OCI-LY7 (cell line): ENCODE measurements at regions not wholly inside any gene's neighbourhood (a gene's known extent, or its start where the extent isn't known, plus 50 kb on each side); places are given as distances from the start of the nearest gene placed in this dataset.

ENCODE experiments used
- BruUV-seq: library from RNA; stranded (reverse); fragments of 400-500 nt; replicated peaks from 2 replicates; lab custom pipeline; 2021; lab: Mats Ljungman, UMichigan
- CTCF ChIA-PET: fragments of 300-600 bp; sonication (Branson Sonifier 250); formaldehyde crosslinking; loops from one replicate; lab custom pipeline; 2022; ENCODE audit warnings: antibody characterized with exemption; ENCODE audit not compliant: unreplicated experiment; lab: Charles Lee
- POLR2A ChIA-PET: fragments of 300-600 bp; sonication (Branson Sonifier 250); formaldehyde crosslinking; loops from one replicate; lab custom pipeline; 2022; ENCODE audit warnings: antibody characterized with exemption; lab: Charles Lee
- DNase-seq: peaks from one replicate; pipeline ENCODE4 v3.0.0-alpha.2; 2015; ENCODE audit warnings: low spot score
- H2AFZ ChIP-seq: fragments of 200-600 bp; sonication (generic), shearing (Covaris generic); 2 replicates; pipeline ENCODE4 v1.6.1; 2014; ENCODE audit warnings: mild to moderate bottlenecking, antibody characterized with exemption, low read length, moderate library complexity
- H3K27ac ChIP-seq: fragments of 200-600 bp; sonication (generic); 2 replicates; pipeline ENCODE4 v1.5.1; 2014; ENCODE audit warnings: mixed run types, low read depth, mild to moderate bottlenecking, moderate library complexity, low read length, inconsistent platforms; ENCODE audit not compliant: poor library complexity, severe bottlenecking
- H3K36me3 ChIP-seq: fragments of 200-600 bp; sonication (generic); 2 replicates; pipeline ENCODE4 v1.6.1; 2014; ENCODE audit warnings: mild to moderate bottlenecking, antibody characterized with exemption, low read length, moderate library complexity, mixed read lengths; ENCODE audit not compliant: insufficient read depth
- H3K4me1 ChIP-seq: fragments of 200-600 bp; sonication (generic); 2 replicates; pipeline ENCODE4 v1.5.1; 2014; ENCODE audit warnings: mild to moderate bottlenecking, low read length; ENCODE audit not compliant: insufficient read depth, poor library complexity, severe bottlenecking
- H3K4me2 ChIP-seq: fragments of 200-600 bp; sonication (generic); 2 replicates; pipeline ENCODE4 v1.6.1; 2014; ENCODE audit warnings: mild to moderate bottlenecking, low read length
- H3K4me3 ChIP-seq: fragments of 200-600 bp; sonication (generic); 2 replicates; pipeline ENCODE4 v1.5.1; 2014; ENCODE audit warnings: mild to moderate bottlenecking, low read depth, low read length; ENCODE audit not compliant: poor library complexity, severe bottlenecking
- H3K79me2 ChIP-seq: fragments of 200-600 bp; sonication (generic); 2 replicates; pipeline ENCODE4 v1.6.1; 2016; ENCODE audit warnings: low read depth, mild to moderate bottlenecking, low read length, moderate library complexity, mixed read lengths; ENCODE audit not compliant: insufficient read depth
- H3K9me2 ChIP-seq: fragments of 200-600 bp; sonication (generic); 2 replicates; pipeline ENCODE4 v1.6.1; 2016; ENCODE audit warnings: mild to moderate bottlenecking, low read length, mixed read lengths; ENCODE audit not compliant: insufficient read depth
- H3K9me3 ChIP-seq: fragments of 200-600 bp; sonication (generic); 2 replicates; pipeline ENCODE4 v1.6.1; 2014; ENCODE audit warnings: mild to moderate bottlenecking, mixed run types, low read length, mixed read lengths
- H4K20me1 ChIP-seq: fragments of 200-600 bp; sonication (generic); 2 replicates; pipeline ENCODE4 v1.6.1; 2014; ENCODE audit warnings: mild to moderate bottlenecking, antibody characterized with exemption, low read length, moderate library complexity, mixed read lengths; ENCODE audit not compliant: insufficient read depth
- EZH2phosphoT487 ChIP-seq: fragments of 200-600 bp; sonication (generic); IDR thresholded peaks from 2 replicates; pipeline ENCODE4 v1.6.1; 2018; ENCODE audit warnings: low read depth, borderline replicate concordance, mild to moderate bottlenecking, mixed run types, antibody characterized with exemption, low read length, moderate library complexity, mixed read lengths
- intact Hi-C: fragments of 100-400 bp; cut with micrococcal nuclease; formaldehyde crosslinking; loops from one replicate; pipeline ENCODE4 v1.10.0; 2022; ENCODE audit not compliant: unreplicated experiment
- TF ChIP-seq, protein P1 (sequence below): fragments of 200-600 bp; sonication (generic); conservative IDR thresholded peaks from 2 replicates; pipeline ENCODE4 v1.5.1; 2014; ENCODE audit warnings: mild to moderate bottlenecking, antibody characterized with exemption, low read length, moderate library complexity, mixed read lengths

DNA sequence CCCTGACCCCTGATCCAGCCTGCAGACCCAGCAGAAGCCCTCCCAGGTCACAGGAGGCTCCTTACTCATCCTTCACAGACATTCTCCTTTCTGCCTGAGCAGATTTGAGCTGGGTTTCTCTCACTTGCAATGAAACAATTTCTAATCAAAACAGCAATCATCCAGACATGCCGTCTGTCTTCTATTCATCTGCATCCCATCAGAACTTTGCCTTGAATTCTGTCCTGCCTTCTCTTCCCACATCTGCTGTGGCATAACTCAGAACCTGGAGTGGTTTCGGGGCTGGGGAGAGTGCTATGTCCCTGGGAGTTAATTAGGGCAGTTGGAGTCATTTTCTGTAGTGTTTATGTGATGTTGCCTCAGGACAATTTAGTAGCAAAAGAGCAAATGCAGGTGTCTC, 278.6 kb downstream of the CBLN1 start:
- POLR2A ChIA-PET = no interaction called here
- H3K9me2 ChIP-seq = no peaks in the 10 kb centered on the region

DNA sequence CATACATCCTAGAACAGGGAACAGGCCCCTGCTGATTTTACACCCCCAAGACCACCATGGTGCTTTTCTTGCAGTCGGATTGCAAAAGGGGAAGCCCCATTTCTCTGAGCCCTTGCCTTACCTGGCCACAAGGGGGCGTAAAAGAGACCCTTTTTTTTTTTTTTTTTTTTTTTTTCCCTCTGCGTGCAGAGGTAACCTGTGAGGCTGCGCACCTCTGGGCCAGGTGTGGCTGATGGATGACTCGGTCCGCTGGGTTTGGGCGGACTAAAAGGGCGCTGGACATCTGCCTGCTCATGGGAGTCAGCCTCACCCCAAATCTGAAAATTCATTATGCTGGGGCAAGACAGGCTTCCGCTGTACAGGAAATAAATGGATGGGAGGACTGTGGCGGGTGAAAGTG, 281.0 kb downstream of the CBLN1 start:
- H2AFZ ChIP-seq = no peak overlapping the region
- TF ChIP-seq EZH2phosphoT487 = no peak
- TF ChIP-seq, protein P1, sequence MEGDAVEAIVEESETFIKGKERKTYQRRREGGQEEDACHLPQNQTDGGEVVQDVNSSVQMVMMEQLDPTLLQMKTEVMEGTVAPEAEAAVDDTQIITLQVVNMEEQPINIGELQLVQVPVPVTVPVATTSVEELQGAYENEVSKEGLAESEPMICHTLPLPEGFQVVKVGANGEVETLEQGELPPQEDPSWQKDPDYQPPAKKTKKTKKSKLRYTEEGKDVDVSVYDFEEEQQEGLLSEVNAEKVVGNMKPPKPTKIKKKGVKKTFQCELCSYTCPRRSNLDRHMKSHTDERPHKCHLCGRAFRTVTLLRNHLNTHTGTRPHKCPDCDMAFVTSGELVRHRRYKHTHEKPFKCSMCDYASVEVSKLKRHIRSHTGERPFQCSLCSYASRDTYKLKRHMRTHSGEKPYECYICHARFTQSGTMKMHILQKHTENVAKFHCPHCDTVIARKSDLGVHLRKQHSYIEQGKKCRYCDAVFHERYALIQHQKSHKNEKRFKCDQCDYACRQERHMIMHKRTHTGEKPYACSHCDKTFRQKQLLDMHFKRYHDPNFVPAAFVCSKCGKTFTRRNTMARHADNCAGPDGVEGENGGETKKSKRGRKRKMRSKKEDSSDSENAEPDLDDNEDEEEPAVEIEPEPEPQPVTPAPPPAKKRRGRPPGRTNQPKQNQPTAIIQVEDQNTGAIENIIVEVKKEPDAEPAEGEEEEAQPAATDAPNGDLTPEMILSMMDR = peak; percentile 88
- H3K36me3 ChIP-seq = no peaks in the 10 kb centered on the region
- POLR2A ChIA-PET = no interaction called here
- no peak overlapping the region for H3K4me3 ChIP-seq
- CTCF ChIA-PET = no interaction called here
- H3K27ac ChIP-seq = no peak overlapping the region
- H3K4me1 ChIP-seq = no peaks in the 10 kb centered on the region
- H3K79me2 ChIP-seq = no peaks in the 10 kb centered on the region
- intact Hi-C loops = loop anchor here (1.0 kb wide), 1 partner anchor 350 kb away; no protein-coding TSS in a partner anchor
- no peaks in the 10 kb centered on the region for H4K20me1 ChIP-seq
- BruUV-seq = no TSS peak
- H3K9me2 ChIP-seq = no peaks in the 10 kb centered on the region
- H3K4me2 ChIP-seq = no peak overlapping the region
- H3K9me3 ChIP-seq = no peaks in the 10 kb centered on the region
- peak; percentile 37 for DNase-seq

More for the DNA sequence above, 278.6 kb downstream of the CBLN1 start:
- no peaks in the 10 kb centered on the region for H4K20me1 ChIP-seq
- H3K9me3 ChIP-seq = no peaks in the 10 kb centered on the region
- no peak overlapping the region for H3K27ac ChIP-seq
- no peaks in the 10 kb centered on the region for H3K36me3 ChIP-seq
- H3K79me2 ChIP-seq = no peaks in the 10 kb centered on the region
- no peak overlapping the region for H3K4me3 ChIP-seq
- intact Hi-C loops = no loop called here
- no peak overlapping the region for H3K4me2 ChIP-seq
- BruUV-seq = no TSS peak
- CTCF ChIA-PET = no interaction called here
- H3K4me1 ChIP-seq = no peaks in the 10 kb centered on the region
- no peak for TF ChIP-seq EZH2phosphoT487
- TF ChIP-seq, protein P1 = no peak
- no peak overlapping the region for H2AFZ ChIP-seq
- no peak for DNase-seq

DNA sequence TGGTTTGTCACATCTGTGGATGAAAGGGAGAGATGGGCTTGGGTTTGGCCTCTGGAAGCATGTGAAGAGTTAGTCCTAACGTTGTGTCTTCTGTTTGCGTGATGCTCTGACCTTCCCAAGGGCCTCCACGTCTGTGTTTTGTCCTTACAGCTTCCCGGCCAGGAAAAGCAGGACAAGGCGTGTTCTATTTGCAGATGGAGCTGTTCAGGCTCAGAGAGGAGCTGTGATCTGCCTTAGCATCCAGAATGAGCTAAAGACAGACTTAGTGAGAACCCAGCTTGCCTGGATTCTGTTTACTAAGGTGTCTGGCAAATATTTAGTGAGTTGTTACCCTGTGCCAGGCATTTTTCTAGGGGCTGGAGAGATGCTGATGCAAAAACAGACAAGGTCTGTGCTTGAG, 282.1 kb downstream of the CBLN1 start:
- no peaks in the 10 kb centered on the region for H3K9me3 ChIP-seq
- no peaks in the 10 kb centered on the region for H3K36me3 ChIP-seq
- CTCF ChIA-PET = no interaction called here
- no peak overlapping the region for H2AFZ ChIP-seq
- H3K4me3 ChIP-seq = no peak overlapping the region
- no peak for DNase-seq
- no peaks in the 10 kb centered on the region for H3K79me2 ChIP-seq
- H3K4me1 ChIP-seq = no peaks in the 10 kb centered on the region
- H3K9me2 ChIP-seq = no peaks in the 10 kb centered on the region
- TF ChIP-seq EZH2phosphoT487 = no peak
- TF ChIP-seq, protein P1 = no peak
- no peak overlapping the region for H3K27ac ChIP-seq
- no TSS peak for BruUV-seq
- no peak overlapping the region for H3K4me2 ChIP-seq
- H4K20me1 ChIP-seq = no peaks in the 10 kb centered on the region
- intact Hi-C loops = no loop called here
- POLR2A ChIA-PET = no interaction called here
